Karpas-422 (cell line): ENCODE measurements at regions not wholly inside any gene's neighbourhood (a gene's known extent, or its start where the extent isn't known, plus 50 kb on each side); places are given as distances from the start of the nearest gene placed in this dataset.

Experiments used
- DNase-seq: peaks from one replicate; pipeline ENCODE4 v3.0.0-alpha.2; 2015
- H2AFZ ChIP-seq: fragments of 200-600 bp; sonication (generic); 2 replicates; pipeline ENCODE4 v1.6.1; 2014; ENCODE audit warnings: antibody characterized with exemption, low read length, mixed read lengths
- H3K27ac ChIP-seq: fragments of 200-600 bp; sonication (generic); 2 replicates; pipeline ENCODE4 v1.5.1; 2014; ENCODE audit warnings: mild to moderate bottlenecking, low read length, moderate library complexity
- H3K27me3 ChIP-seq: fragments of 200-600 bp; sonication (generic); 2 replicates; pipeline ENCODE4 v1.6.1; 2014; ENCODE audit warnings: low read length, mixed read lengths
- H3K36me3 ChIP-seq: fragments of 200-600 bp; sonication (generic); 2 replicates; pipeline ENCODE4 v1.6.1; 2014; ENCODE audit warnings: low read length, mixed read lengths; ENCODE audit not compliant: insufficient read depth
- H3K4me1 ChIP-seq: fragments of 200-600 bp; sonication (generic); 2 replicates; pipeline ENCODE4 v1.6.1; 2014; ENCODE audit warnings: mild to moderate bottlenecking, low read length, mixed read lengths
- H3K4me2 ChIP-seq: fragments of 200-600 bp; sonication (generic); 2 replicates; pipeline ENCODE4 v1.6.1; 2014; ENCODE audit warnings: low read length, low read depth, mild to moderate bottlenecking; ENCODE audit not compliant: poor library complexity, severe bottlenecking
- H3K4me3 ChIP-seq: fragments of 200-600 bp; sonication (generic); 2 replicates; pipeline ENCODE4 v1.5.1; 2014; ENCODE audit warnings: mild to moderate bottlenecking, antibody characterized with exemption, low read length, mixed read lengths
- H3K79me2 ChIP-seq: fragments of 200-600 bp; sonication (generic); 2 replicates; pipeline ENCODE4 v1.6.1; 2014; ENCODE audit warnings: mild to moderate bottlenecking, low read length, mixed read lengths
- H3K9ac ChIP-seq: fragments of 200-600 bp; sonication (generic); 2 replicates; pipeline ENCODE4 v1.6.0; 2014; ENCODE audit warnings: low read length
- H3K9me2 ChIP-seq: fragments of 200-600 bp; sonication (generic), shearing (Covaris generic); replicated peaks from 2 replicates; pipeline ENCODE4 v1.6.0; 2014; ENCODE audit warnings: mild to moderate bottlenecking, low read length, moderate library complexity; ENCODE audit not compliant: insufficient read depth
- H3K9me3 ChIP-seq: fragments of 300-700, 200-600 bp; sonication (generic); 2 replicates; pipeline ENCODE4 v1.6.1; 2014; ENCODE audit warnings: low read length, mixed read lengths
- H4K20me1 ChIP-seq: fragments of 200-600 bp; sonication (generic); 2 replicates; pipeline ENCODE4 v1.6.1; 2014; ENCODE audit warnings: mild to moderate bottlenecking, antibody characterized with exemption, low read length, low read depth; ENCODE audit not compliant: insufficient read depth

- Histone ChIP-seq H3K4me3 (no peak overlapping the region), H3K27ac (no peak overlapping the region), H3K4me2 (no peak overlapping the region), H3K27me3 (no peaks in the 10 kb centered on the region), H3K9ac (no peak overlapping the region), H3K9me3 (no peaks in the 10 kb centered on the region), H3K9me2 (no peaks in the 10 kb centered on the region), H2AFZ (no peak overlapping the region), H3K79me2 (no peaks in the 10 kb centered on the region), H3K4me1 (no peaks in the 10 kb centered on the region), H3K36me3 (no peaks in the 10 kb centered on the region), H4K20me1 (no peaks in the 10 kb centered on the region)
- no peak for DNase-seq
Observed at GRCh38 chr3:115475178-115476041, 147.9 kb upstream of the GAP43 start.

GRCh38 chr3:115476472-115476871 lies 146.8 kb upstream of the GAP43 start:
- Histone ChIP-seq H3K36me3 (no peaks in the 10 kb centered on the region), H4K20me1 (no peaks in the 10 kb centered on the region), H3K9me2 (no peaks in the 10 kb centered on the region), H3K27ac (no peak overlapping the region), H3K79me2 (no peaks in the 10 kb centered on the region), H3K4me1 (no peaks in the 10 kb centered on the region), H2AFZ (no peak overlapping the region), H3K27me3 (no peaks in the 10 kb centered on the region), H3K4me2 (no peak overlapping the region), H3K4me3 (no peak overlapping the region), H3K9me3 (no peaks in the 10 kb centered on the region), H3K9ac (no peak overlapping the region)
- no peak for DNase-seq

DNA sequence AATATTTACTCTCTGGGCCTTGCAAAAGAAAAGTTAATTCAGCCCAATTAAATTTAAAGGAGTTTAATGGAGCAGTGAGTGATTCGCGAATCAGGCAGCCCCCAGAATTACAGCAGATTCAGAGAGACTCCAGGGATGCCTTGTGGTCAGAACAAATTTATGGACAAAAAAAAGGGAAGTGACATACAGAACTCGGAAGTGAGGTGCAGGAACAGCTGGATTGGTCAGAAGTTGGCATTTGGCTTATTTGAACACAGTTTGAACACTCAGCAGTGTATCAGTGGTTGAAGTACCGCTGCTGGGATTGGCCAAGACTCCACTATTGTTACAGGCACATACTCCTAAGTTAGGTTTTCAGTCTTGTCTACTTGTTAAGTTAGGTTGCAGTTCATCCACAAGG lies 145.0 kb upstream of the GAP43 start:
- Histone ChIP-seq H3K9me3 (no peaks in the 10 kb centered on the region), H3K36me3 (no peaks in the 10 kb centered on the region), H3K27me3 (no peaks in the 10 kb centered on the region), H4K20me1 (no peaks in the 10 kb centered on the region), H3K4me3 (no peak overlapping the region), H2AFZ (no peak overlapping the region), H3K4me2 (no peak overlapping the region), H3K9me2 (no peaks in the 10 kb centered on the region), H3K9ac (no peak overlapping the region), H3K27ac (no peak overlapping the region), H3K4me1 (no peaks in the 10 kb centered on the region), H3K79me2 (no peaks in the 10 kb centered on the region)
- no peak for DNase-seq

DNA sequence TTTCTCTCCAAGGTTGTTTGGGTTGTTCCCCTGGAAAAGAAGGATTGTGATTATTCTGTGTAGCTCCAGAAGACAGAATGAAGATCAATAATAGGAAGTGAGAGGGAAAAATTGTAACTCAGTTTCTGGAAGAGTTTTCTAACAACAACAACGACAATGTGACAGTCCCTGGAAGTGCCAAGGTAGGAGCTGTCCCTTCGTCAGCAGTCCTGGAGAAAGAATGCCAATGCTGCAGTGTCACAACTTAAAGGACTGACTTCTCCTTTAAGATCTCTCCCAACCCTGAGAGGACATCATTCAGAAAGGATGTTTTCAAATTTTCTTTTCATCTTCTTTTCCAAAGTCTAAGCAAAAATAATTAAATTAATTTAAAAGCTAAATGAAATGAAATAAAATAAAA lies 136.4 kb upstream of the GAP43 start:
- no peak overlapping the region for H3K9ac ChIP-seq
- no peak for DNase-seq
- H3K4me1 ChIP-seq, result no peaks in the 10 kb centered on the region
- no peaks in the 10 kb centered on the region for H4K20me1 ChIP-seq
- no peaks in the 10 kb centered on the region for H3K27me3 ChIP-seq
- H3K36me3 ChIP-seq, result no peaks in the 10 kb centered on the region
- no peaks in the 10 kb centered on the region for H3K9me2 ChIP-seq
- no peak overlapping the region for H2AFZ ChIP-seq
- no peaks in the 10 kb centered on the region for H3K9me3 ChIP-seq
- H3K4me2 ChIP-seq, result no peak overlapping the region
- H3K27ac ChIP-seq, result no peak overlapping the region
- no peaks in the 10 kb centered on the region for H3K79me2 ChIP-seq
- no peak overlapping the region for H3K4me3 ChIP-seq

DNA sequence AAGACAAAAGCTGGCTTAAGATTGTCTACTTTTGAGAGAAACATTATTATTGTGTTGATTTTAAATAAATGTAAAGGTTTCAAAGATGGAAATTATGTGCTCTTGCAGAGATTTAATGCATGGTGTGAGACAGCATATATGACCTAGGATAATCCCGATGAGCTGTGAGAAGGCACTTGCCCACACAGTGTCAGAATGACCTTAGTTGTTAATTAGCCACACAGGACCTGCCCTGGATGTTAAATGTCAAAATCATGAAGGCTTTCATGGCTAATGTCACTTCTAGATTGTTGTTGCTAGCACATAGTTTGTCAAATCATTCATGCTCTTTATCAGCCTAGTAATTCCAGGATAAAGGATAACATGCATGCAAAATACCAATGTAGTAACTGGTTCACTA lies 135.3 kb upstream of the GAP43 start:
- no peak for DNase-seq
- Histone ChIP-seq H3K4me3 (no peak overlapping the region), H3K79me2 (no peaks in the 10 kb centered on the region), H3K9ac (no peak overlapping the region), H3K9me2 (no peaks in the 10 kb centered on the region), H3K27ac (no peak overlapping the region), H3K27me3 (no peaks in the 10 kb centered on the region), H3K4me2 (no peak overlapping the region), H2AFZ (no peak overlapping the region), H4K20me1 (no peaks in the 10 kb centered on the region), H3K4me1 (no peaks in the 10 kb centered on the region), H3K36me3 (no peaks in the 10 kb centered on the region), H3K9me3 (no peaks in the 10 kb centered on the region)

- Histone ChIP-seq H3K4me1 (no peaks in the 10 kb centered on the region), H4K20me1 (no peaks in the 10 kb centered on the region), H3K4me3 (no peak overlapping the region)
Observed at GRCh38 chr3:115488409-115488808, 134.9 kb upstream of the GAP43 start.

GRCh38 chr3:115494826-115495225 lies 128.5 kb upstream of the GAP43 start:
- Histone ChIP-seq H3K9me2 (no peaks in the 10 kb centered on the region), H4K20me1 (no peaks in the 10 kb centered on the region), H3K27me3 (no peaks in the 10 kb centered on the region), H3K4me3 (no peak overlapping the region), H3K36me3 (no peaks in the 10 kb centered on the region), H3K9me3 (no peaks in the 10 kb centered on the region), H2AFZ (no peak overlapping the region), H3K4me1 (no peaks in the 10 kb centered on the region), H3K27ac (no peak overlapping the region), H3K79me2 (no peaks in the 10 kb centered on the region), H3K4me2 (no peak overlapping the region), H3K9ac (no peak overlapping the region)
- no peak for DNase-seq

More at GRCh38 chr3:115488409-115488808, 134.9 kb upstream of the GAP43 start:
- Histone ChIP-seq H3K9me3 (no peaks in the 10 kb centered on the region), H3K27me3 (no peaks in the 10 kb centered on the region), H3K36me3 (no peaks in the 10 kb centered on the region), H2AFZ (no peak overlapping the region), H3K9me2 (no peaks in the 10 kb centered on the region), H3K4me2 (no peak overlapping the region), H3K9ac (no peak overlapping the region), H3K79me2 (no peaks in the 10 kb centered on the region), H3K27ac (no peak overlapping the region)
- no peak for DNase-seq

DNA sequence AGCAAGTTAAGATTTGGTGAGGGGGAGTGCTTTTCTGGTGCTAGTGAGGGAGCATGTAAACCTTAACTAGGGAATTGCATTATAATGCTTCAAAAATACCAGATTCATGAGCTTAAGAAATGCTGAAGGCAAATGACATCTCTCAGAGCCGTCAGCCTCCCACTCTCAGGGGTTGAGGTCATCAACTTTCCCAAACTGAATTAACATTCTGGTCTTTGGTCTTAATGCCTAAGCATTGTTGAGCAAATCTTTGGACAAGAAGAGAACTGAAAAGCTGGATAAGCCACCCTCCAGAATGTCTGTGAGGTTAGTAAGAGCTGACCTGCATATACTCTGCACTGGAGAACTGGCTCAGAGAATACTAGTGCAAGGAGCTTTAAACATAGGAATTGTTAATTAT lies 124.9 kb upstream of the GAP43 start:
- Histone ChIP-seq H4K20me1 (no peaks in the 10 kb centered on the region), H3K4me3 (no peak overlapping the region), H3K4me2 (no peak overlapping the region), H3K27ac (no peak overlapping the region), H3K4me1 (no peaks in the 10 kb centered on the region), H3K9me2 (no peaks in the 10 kb centered on the region), H3K9ac (no peak overlapping the region), H2AFZ (no peak overlapping the region), H3K27me3 (no peaks in the 10 kb centered on the region), H3K36me3 (no peaks in the 10 kb centered on the region), H3K9me3 (no peaks in the 10 kb centered on the region), H3K79me2 (no peaks in the 10 kb centered on the region)
- no peak for DNase-seq
